ENCODE measurements at regions not wholly inside any gene's neighbourhood (a gene's known extent, or its start where the extent isn't known, plus 50 kb on each side); places are given as distances from the start of the nearest gene placed in this dataset.
A peak's percentile ranks its signal among the peaks of the same experiment; 100 is the strongest.

DNA sequence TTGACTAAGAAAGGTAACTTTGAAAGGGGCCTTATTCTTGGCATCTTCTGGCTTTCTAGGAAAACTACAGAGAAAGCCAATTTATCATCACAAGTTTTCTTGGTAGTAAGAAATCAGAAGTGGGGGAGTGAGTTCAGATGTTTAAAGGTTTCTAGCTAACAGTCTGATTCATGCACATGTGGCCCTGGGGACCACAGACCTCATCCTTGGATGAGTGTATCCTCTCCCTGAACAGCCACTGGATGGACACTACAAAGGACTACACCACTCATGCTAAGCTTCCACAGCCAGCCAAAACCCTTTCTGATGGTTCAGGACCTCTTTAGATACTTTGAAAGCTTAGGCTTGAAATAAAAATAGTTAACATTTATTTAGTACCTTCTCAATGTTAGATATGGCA lies 218.3 kb upstream of the STK17B start:
- TF ChIP-seq, protein P1, sequence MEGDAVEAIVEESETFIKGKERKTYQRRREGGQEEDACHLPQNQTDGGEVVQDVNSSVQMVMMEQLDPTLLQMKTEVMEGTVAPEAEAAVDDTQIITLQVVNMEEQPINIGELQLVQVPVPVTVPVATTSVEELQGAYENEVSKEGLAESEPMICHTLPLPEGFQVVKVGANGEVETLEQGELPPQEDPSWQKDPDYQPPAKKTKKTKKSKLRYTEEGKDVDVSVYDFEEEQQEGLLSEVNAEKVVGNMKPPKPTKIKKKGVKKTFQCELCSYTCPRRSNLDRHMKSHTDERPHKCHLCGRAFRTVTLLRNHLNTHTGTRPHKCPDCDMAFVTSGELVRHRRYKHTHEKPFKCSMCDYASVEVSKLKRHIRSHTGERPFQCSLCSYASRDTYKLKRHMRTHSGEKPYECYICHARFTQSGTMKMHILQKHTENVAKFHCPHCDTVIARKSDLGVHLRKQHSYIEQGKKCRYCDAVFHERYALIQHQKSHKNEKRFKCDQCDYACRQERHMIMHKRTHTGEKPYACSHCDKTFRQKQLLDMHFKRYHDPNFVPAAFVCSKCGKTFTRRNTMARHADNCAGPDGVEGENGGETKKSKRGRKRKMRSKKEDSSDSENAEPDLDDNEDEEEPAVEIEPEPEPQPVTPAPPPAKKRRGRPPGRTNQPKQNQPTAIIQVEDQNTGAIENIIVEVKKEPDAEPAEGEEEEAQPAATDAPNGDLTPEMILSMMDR (IDR thresholded peaks at IDR 0.05; ENCODE audit: unreplicated experiment), result no peak
- Mint-ChIP-seq H3K36me3 (ENCODE audit: low read depth, unreplicated experiment) (no peaks in the 10 kb centered on the region), H3K4me3 (ENCODE audit: unreplicated experiment) (no peak overlapping the region)

DNA sequence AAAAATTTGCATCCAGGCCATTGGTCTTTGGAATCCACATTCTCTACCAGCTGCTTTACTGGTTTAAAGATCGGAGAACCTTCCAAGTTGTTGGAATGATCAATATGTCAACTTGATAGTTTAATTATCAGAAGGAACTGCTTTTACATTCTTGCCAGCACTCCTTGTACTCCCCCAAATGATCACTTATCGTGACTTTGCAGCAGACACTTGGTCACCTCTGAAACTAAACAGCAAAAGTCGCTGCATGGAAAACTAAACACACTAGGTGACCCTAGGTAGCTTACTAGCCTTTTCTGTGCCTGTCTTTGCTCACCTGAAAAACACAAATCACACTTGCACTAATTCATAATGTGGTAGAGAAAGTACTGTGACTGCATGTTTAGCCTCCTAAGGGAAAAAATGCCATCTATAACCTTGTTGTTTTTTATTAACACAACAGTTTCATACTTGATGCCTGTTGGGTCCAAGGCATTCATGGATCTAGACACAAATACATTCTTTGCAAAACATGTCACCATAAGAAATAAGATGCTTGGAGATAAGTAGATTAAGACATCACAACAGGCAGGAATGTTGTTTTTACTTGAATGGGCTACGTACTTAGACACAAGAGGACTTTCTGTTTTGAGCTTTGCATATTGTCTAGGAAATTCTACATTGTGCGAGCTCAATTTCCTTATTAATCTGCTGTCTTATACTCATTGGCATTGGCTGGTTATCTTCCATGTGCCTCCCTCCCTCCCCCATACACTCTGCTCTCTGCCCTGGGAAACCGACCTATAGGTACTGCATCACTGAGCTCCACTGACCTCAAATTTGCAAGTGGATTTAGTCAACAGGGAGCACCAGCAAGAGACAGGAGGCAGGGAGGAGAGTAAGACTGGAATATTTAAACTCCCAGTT lies 219.1 kb upstream of the STK17B start:
- no peaks in the 10 kb centered on the region for H3K27me3 Mint-ChIP-seq (ENCODE audit: unreplicated experiment)
- H3K4me1 Mint-ChIP-seq (ENCODE audit: unreplicated experiment), result no peaks in the 10 kb centered on the region
- H3K27ac Mint-ChIP-seq (ENCODE audit: unreplicated experiment), result no peak overlapping the region
- no peak overlapping the region for H3K4me3 Mint-ChIP-seq (ENCODE audit: unreplicated experiment)
- H3K36me3 Mint-ChIP-seq (ENCODE audit: low read depth, unreplicated experiment), result no peaks in the 10 kb centered on the region
- TF ChIP-seq, protein P1 (IDR thresholded peaks at IDR 0.05; ENCODE audit: unreplicated experiment), result no peak
- no peaks in the 10 kb centered on the region for H3K9me3 Mint-ChIP-seq (ENCODE audit: unreplicated experiment)
- no peak for DNase-seq (ENCODE audit: low spot score)

More for the DNA sequence above, 218.3 kb upstream of the STK17B start:
- H3K27ac Mint-ChIP-seq (ENCODE audit: unreplicated experiment), result no peak overlapping the region
- H3K9me3 Mint-ChIP-seq (ENCODE audit: unreplicated experiment), result no peaks in the 10 kb centered on the region
- no peak for DNase-seq (ENCODE audit: low spot score)
- H3K4me1 Mint-ChIP-seq (ENCODE audit: unreplicated experiment), result no peaks in the 10 kb centered on the region
- H3K27me3 Mint-ChIP-seq (ENCODE audit: unreplicated experiment), result no peaks in the 10 kb centered on the region

DNA sequence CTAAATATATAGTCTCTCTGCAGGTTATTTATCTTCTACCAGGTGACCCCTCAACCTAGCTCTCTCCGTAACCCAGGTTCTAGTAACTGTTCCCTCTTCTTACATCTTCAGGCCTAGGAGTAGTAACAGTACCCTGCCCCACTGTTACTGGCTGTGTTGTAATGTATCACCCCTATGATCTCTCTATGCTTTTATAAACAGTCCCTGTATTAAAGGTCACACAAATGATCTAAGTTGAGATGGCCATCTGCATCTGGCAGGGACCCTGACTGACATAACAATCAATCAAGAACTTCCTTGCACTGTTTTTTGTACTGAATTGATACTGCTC lies 219.7 kb upstream of the STK17B start:
- H3K36me3 Mint-ChIP-seq (ENCODE audit: low read depth, unreplicated experiment), result no peaks in the 10 kb centered on the region
- no peaks in the 10 kb centered on the region for H3K4me1 Mint-ChIP-seq (ENCODE audit: unreplicated experiment)
- H3K4me3 Mint-ChIP-seq (ENCODE audit: unreplicated experiment), result no peak overlapping the region
- TF ChIP-seq, protein P1 (IDR thresholded peaks at IDR 0.05; ENCODE audit: unreplicated experiment), result no peak
- no peaks in the 10 kb centered on the region for H3K9me3 Mint-ChIP-seq (ENCODE audit: unreplicated experiment)
- H3K27ac Mint-ChIP-seq (ENCODE audit: unreplicated experiment), result no peak overlapping the region
- no peak for DNase-seq (ENCODE audit: low spot score)
- H3K27me3 Mint-ChIP-seq (ENCODE audit: unreplicated experiment), result no peaks in the 10 kb centered on the region

DNA sequence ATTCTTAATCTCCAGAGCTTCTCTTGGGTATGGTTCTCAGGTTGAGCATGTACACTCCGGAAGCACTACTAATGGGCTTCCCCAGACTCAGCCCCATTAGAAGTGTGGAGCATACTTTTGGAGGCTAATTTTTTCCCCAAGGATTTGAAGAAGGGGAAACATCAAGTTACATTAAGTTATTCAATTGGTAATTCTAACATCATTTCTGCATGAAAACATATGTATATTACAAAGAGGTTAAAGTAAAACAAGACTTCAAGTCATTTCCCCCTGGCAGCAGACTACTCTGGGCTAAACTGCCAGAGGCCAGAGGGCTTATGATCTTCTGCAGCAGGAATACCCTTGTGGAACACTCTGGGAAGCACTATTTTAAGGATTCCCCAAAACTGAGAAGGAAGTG lies 227.7 kb upstream of the STK17B start:
- Mint-ChIP-seq H3K9me3 (ENCODE audit: unreplicated experiment) (no peaks in the 10 kb centered on the region), H3K27ac (ENCODE audit: unreplicated experiment) (peak overlapping the region; percentile 52), H3K4me1 (ENCODE audit: unreplicated experiment) (peaks cover 36% of the 10 kb centered on the region), H3K36me3 (ENCODE audit: low read depth, unreplicated experiment) (no peaks in the 10 kb centered on the region), H3K27me3 (ENCODE audit: unreplicated experiment) (no peaks in the 10 kb centered on the region), H3K4me3 (ENCODE audit: unreplicated experiment) (no peak overlapping the region)
- TF ChIP-seq, protein P1 (IDR thresholded peaks at IDR 0.05; ENCODE audit: unreplicated experiment), result no peak
- DNase-seq (ENCODE audit: low spot score), result no peak

Data from endothelial cell (in vitro differentiated cells).